IMR-90 (cell line): ENCODE measurements at regions not wholly inside any gene's neighbourhood (a gene's known extent, or its start where the extent isn't known, plus 50 kb on each side); places are given as distances from the start of the nearest gene placed in this dataset.

Experiments
- ATAC-seq: fragments of 200-7000 bp; cut with Tn5 transposase; 2 replicates; pipeline ENCODE4 v1.9.1; 2020; ENCODE audit warnings: low read depth, mild to moderate bottlenecking, moderate library complexity
- BruUV-seq: library from RNA; stranded (reverse); fragments of 400-500 nt; replicated peaks from 2 replicates; lab custom pipeline; 2021; lab: Mats Ljungman, UMichigan
- CTCF ChIA-PET: fragments of 300-600 bp; formaldehyde crosslinking; extraction: SDS; loops from one replicate; lab custom pipeline; 2021; ENCODE audit warnings: antibody characterized with exemption; lab: Yijun Ruan, JAX
- POLR2A ChIA-PET: fragments of 300-600 bp; sonication (Branson Sonifier 250); formaldehyde crosslinking; loops from one replicate; lab custom pipeline; 2022; ENCODE audit warnings: antibody characterized with exemption; ENCODE audit not compliant: unreplicated experiment; lab: Charles Lee
- DNase-seq: peaks from one replicate; pipeline ENCODE4 v3.0.0; 2013
- H2AFZ ChIP-seq: replicated peaks from 2 replicates; pipeline ENCODE3; 2013; ENCODE audit warnings: low read length, mild to moderate bottlenecking; ENCODE audit not compliant: poor library complexity
- H2AK5ac ChIP-seq: 2 replicates; pipeline ENCODE4 v1.6.1; 2013; ENCODE audit warnings: low read depth, low read length, inconsistent platforms
- H2AK9ac ChIP-seq: replicated peaks from 2 replicates; pipeline ENCODE3; 2013; ENCODE audit warnings: mild to moderate bottlenecking, low read depth, low read length, moderate library complexity; ENCODE audit not compliant: poor library complexity
- H2BK120ac ChIP-seq: 2 replicates; pipeline ENCODE4 v1.6.1; 2013; ENCODE audit warnings: low read depth, low read length, inconsistent platforms
- H2BK15ac ChIP-seq: 3 replicates; pipeline ENCODE4 v1.6.1; 2013; ENCODE audit warnings: low read depth, low read length, inconsistent platforms
- H2BK20ac ChIP-seq: 2 replicates; pipeline ENCODE4 v1.6.1; 2013; ENCODE audit warnings: low read depth, mild to moderate bottlenecking, inconsistent platforms, low read length, moderate library complexity
- H2BK5ac ChIP-seq: 2 replicates; pipeline ENCODE4 v1.6.1; 2013; ENCODE audit warnings: mild to moderate bottlenecking, low read depth, low read length, inconsistent platforms; ENCODE audit not compliant: poor library complexity, severe bottlenecking
- H3K14ac ChIP-seq: replicated peaks from 2 replicates; pipeline ENCODE4 v1.6.1; 2013; ENCODE audit warnings: low read depth, low read length, inconsistent platforms
- H3K18ac ChIP-seq: 2 replicates; pipeline ENCODE4 v1.6.1; 2013; ENCODE audit warnings: low read depth, low read length, control low read depth
- H3K23ac ChIP-seq: 2 replicates; pipeline ENCODE4 v1.6.1; 2013; ENCODE audit warnings: low read depth, low read length, inconsistent platforms
- H3K27ac ChIP-seq: 2 replicates; pipeline ENCODE4 v1.5.1; 2013; ENCODE audit warnings: mild to moderate bottlenecking, control low read depth, low read length; ENCODE audit not compliant: insufficient read depth
- H3K27me3 ChIP-seq: 2 replicates; pipeline ENCODE4 v1.6.1; 2013; ENCODE audit warnings: low read length; ENCODE audit not compliant: control insufficient read depth, insufficient read depth
- H3K36me3 ChIP-seq: 2 replicates; pipeline ENCODE4 v1.6.1; 2013; ENCODE audit warnings: low read length, mixed read lengths; ENCODE audit not compliant: control insufficient read depth, insufficient read depth
- H3K4ac ChIP-seq: 2 replicates; pipeline ENCODE4 v1.6.1; 2013; ENCODE audit warnings: low read depth, low read length, inconsistent platforms
- H3K4me1 ChIP-seq: 2 replicates; pipeline ENCODE4 v1.6.1; 2013; ENCODE audit warnings: low read length, mixed read lengths; ENCODE audit not compliant: control insufficient read depth, insufficient read depth
- H3K4me2 ChIP-seq: 2 replicates; pipeline ENCODE4 v1.6.1; 2013; ENCODE audit warnings: low read depth, mild to moderate bottlenecking, control low read depth, low read length, moderate library complexity
- H3K4me3 ChIP-seq: 2 replicates; pipeline ENCODE4 v1.5.1; 2013; ENCODE audit warnings: low read depth, mild to moderate bottlenecking, control low read depth, low read length, moderate library complexity; ENCODE audit not compliant: insufficient read depth
- H3K56ac ChIP-seq: 2 replicates; pipeline ENCODE4 v1.6.1; 2013; ENCODE audit warnings: low read length, inconsistent platforms; ENCODE audit not compliant: insufficient read depth; ENCODE audit errors: extremely low read depth
- H3K79me1 ChIP-seq, 2 experiments: 2 replicates each; pipeline ENCODE4 v1.6.1; 2013; ENCODE audit warnings: low read length in 2 of 2, inconsistent platforms in 1 of 2, low read depth in 1 of 2
- H3K9ac ChIP-seq: 2 replicates; pipeline ENCODE4 v1.6.1; 2013; ENCODE audit warnings: low read depth, low read length, control low read depth
- H3K9me1 ChIP-seq: 2 replicates; pipeline ENCODE4 v1.6.1; 2013; ENCODE audit warnings: low read length, inconsistent platforms; ENCODE audit not compliant: insufficient read depth
- H3K9me3 ChIP-seq: 2 replicates; pipeline ENCODE4 v1.6.1; 2013; ENCODE audit warnings: low read length; ENCODE audit not compliant: control insufficient read depth, insufficient read depth
- H4K20me1 ChIP-seq: 2 replicates; pipeline ENCODE4 v1.6.1; 2013; ENCODE audit warnings: low read length, inconsistent platforms; ENCODE audit not compliant: insufficient read depth
- H4K5ac ChIP-seq: 2 replicates; pipeline ENCODE4 v1.6.1; 2013; ENCODE audit warnings: mild to moderate bottlenecking, low read depth, low read length, control low read depth
- H4K8ac ChIP-seq, 2 experiments: 2 replicates each; pipeline ENCODE4 v1.6.1; 2013; ENCODE audit warnings: low read depth in 2 of 2, low read length in 2 of 2, control low read depth in 1 of 2, inconsistent platforms in 1 of 2
- H4K91ac ChIP-seq: 2 replicates; pipeline ENCODE4 v1.6.1; 2013; ENCODE audit warnings: low read depth, low read length, inconsistent platforms; ENCODE audit not compliant: insufficient read depth
- BHLHE40 ChIP-seq: fragments of 150-350 bp; IDR thresholded peaks from 2 replicates; pipeline ENCODE4 v1.6.1; 2016; ENCODE audit warnings: mild to moderate bottlenecking, low read depth, low read length
- CEBPB ChIP-seq: IDR thresholded peaks from 2 replicates; pipeline ENCODE4 v1.6.1; 2012; ENCODE audit warnings: low read depth, low read length, improper control_type of control experiment
- CHD1 ChIP-seq: IDR thresholded peaks from 2 replicates; pipeline ENCODE4 v1.6.1; 2012; ENCODE audit warnings: low read depth, low read length, improper control_type of control experiment
- CTCF ChIP-seq: conservative IDR thresholded peaks from 2 replicates; pipeline ENCODE4 v1.5.1; 2012; ENCODE audit warnings: mild to moderate bottlenecking, low read depth, low read length, improper control_type of control experiment
- ELK1 ChIP-seq: fragments of 150-350 bp; IDR thresholded peaks from 2 replicates; pipeline ENCODE4 v1.6.1; 2016; ENCODE audit warnings: low read depth, mild to moderate bottlenecking, low read length, moderate library complexity, borderline replicate concordance
- FOS ChIP-seq: fragments of 150-350 bp; IDR thresholded peaks from 2 replicates; pipeline ENCODE4 v1.6.1; 2016; ENCODE audit warnings: low read depth, low read length
- MAFK ChIP-seq: IDR thresholded peaks from 2 replicates; pipeline ENCODE4 v1.6.1; 2012; ENCODE audit warnings: low read depth, low read length, improper control_type of control experiment
- MAZ ChIP-seq: IDR thresholded peaks from 2 replicates; pipeline ENCODE4 v1.6.1; 2012; ENCODE audit warnings: low read depth, mild to moderate bottlenecking, low read length, improper control_type of control experiment, moderate library complexity, borderline replicate concordance
- MXI1 ChIP-seq: IDR thresholded peaks from 2 replicates; pipeline ENCODE4 v1.6.1; 2012; ENCODE audit warnings: low read depth, mild to moderate bottlenecking, low read length, moderate library complexity, borderline replicate concordance
- NFE2L2 ChIP-seq: fragments of 150-350 bp; IDR thresholded peaks from 2 replicates; pipeline ENCODE4 v1.6.1; 2016; ENCODE audit warnings: low read depth, mild to moderate bottlenecking, low read length
- POLR2A ChIP-seq: IDR thresholded peaks from 2 replicates; pipeline ENCODE4 v1.6.1; 2012; ENCODE audit warnings: mild to moderate bottlenecking, low read depth, low read length
- RAD21 ChIP-seq: IDR thresholded peaks from 2 replicates; pipeline ENCODE4 v1.6.1; 2012; ENCODE audit warnings: low read length, improper control_type of control experiment
- RCOR1 ChIP-seq: IDR thresholded peaks from 2 replicates; pipeline ENCODE4 v1.6.1; 2012; ENCODE audit warnings: mild to moderate bottlenecking, low read length, improper control_type of control experiment; ENCODE audit not compliant: insufficient replicate concordance
- RFX5 ChIP-seq: IDR thresholded peaks from 2 replicates; pipeline ENCODE4 v1.8.0; 2012; ENCODE audit warnings: low read depth, mild to moderate bottlenecking, low read length, moderate library complexity
- SMC3 ChIP-seq: fragments of 150-350 bp; IDR thresholded peaks from 2 replicates; pipeline ENCODE4 v1.6.1; 2016; ENCODE audit warnings: low read depth, mild to moderate bottlenecking, antibody characterized with exemption, low read length, moderate library complexity
- USF2 ChIP-seq: fragments of 150-350 bp; IDR thresholded peaks from 2 replicates; pipeline ENCODE4 v1.6.1; 2017; ENCODE audit warnings: mild to moderate bottlenecking, antibody characterized with exemption, low read length, low read depth
- WGBS, 2 experiments: methylation state at CpG; one replicate each; pipeline versions ENCODE4 v1.1.5 to v1.1.7; 2013; ENCODE audit warnings: missing lambda C conversion rate in 2 of 2; ENCODE audit not compliant: insufficient read length in 1 of 2; ENCODE audit errors: extremely low coverage in 2 of 2; 5-methylcytosine and 5-hydroxymethylcytosine counted together
- dilution Hi-C: fragments of 300-500 bp; cut with HindIII; formaldehyde crosslinking; loops from one replicate; pipeline ENCODE4 v1.14.3; 2018; ENCODE audit warnings: low sequenced_read_pairs; ENCODE audit not compliant: unreplicated experiment
- in situ Hi-C: fragments of 300-500 bp; cut with MboI; formaldehyde crosslinking; loops from 3 replicates; pipeline ENCODE4 v1.14.3; 2019; ENCODE audit warnings: low sequenced_read_pairs, inconsistent platforms, mixed read lengths
- intact Hi-C: fragments of 100-400 bp; cut with micrococcal nuclease; formaldehyde crosslinking; loops from 2 replicates; pipeline ENCODE4 v1.10.0; 2022

GRCh38 chr5:157920828-157921170, 61.9 kb upstream of the CLINT1 start:
- H3K4ac ChIP-seq: no peak overlapping the region
- H4K5ac ChIP-seq: no peak overlapping the region
- dilution Hi-C loops: no loop called here
- H3K79me1 ChIP-seq: no peaks in the 10 kb centered on the region
- H2AK9ac ChIP-seq: no peak overlapping the region
- POLR2A ChIA-PET: no interaction called here
- no peaks in the 10 kb centered on the region for H3K36me3 ChIP-seq
- no peaks in the 10 kb centered on the region for H4K20me1 ChIP-seq
- no peak overlapping the region for H2BK20ac ChIP-seq
- H2AFZ ChIP-seq: no peak overlapping the region
- intact Hi-C loops: no loop called here
- no peak overlapping the region for H2BK120ac ChIP-seq
- WGBS, 2 experiments: no CpG with 5 or more reads among the region's 3 CpGs
- H2BK15ac ChIP-seq: no peak overlapping the region
- no peak overlapping the region for H3K9ac ChIP-seq
- no peak overlapping the region for H3K23ac ChIP-seq
- H3K4me2 ChIP-seq: no peak overlapping the region
- ATAC-seq: no peak
- TF ChIP-seq POLR2A (no peak), MAZ (no peak), NFE2L2 (no peak), MXI1 (no peak), CHD1 (no peak), CEBPB (no peak), MAFK (no peak), RCOR1 (no peak), ELK1 (no peak), BHLHE40 (no peak), FOS (no peak), RFX5 (no peak), SMC3 (no peak), RAD21 (no peak), CTCF (no peak), USF2 (no peak)
- H2BK5ac ChIP-seq: no peak overlapping the region
- BruUV-seq: no TSS peak
- DNase-seq: no peak
- in situ Hi-C loops: no loop called here
- CTCF ChIA-PET: no interaction called here
- no peak overlapping the region for H3K56ac ChIP-seq
- no peak overlapping the region for H2AK5ac ChIP-seq
- H3K27ac ChIP-seq: no peak overlapping the region
- H3K14ac ChIP-seq: no peak overlapping the region
- no peak overlapping the region for H3K4me3 ChIP-seq
- H3K18ac ChIP-seq: no peak overlapping the region
- H3K27me3 ChIP-seq: peaks cover 6% of the 10 kb centered on the region
- no peaks in the 10 kb centered on the region for H3K9me1 ChIP-seq
- H3K4me1 ChIP-seq: no peaks in the 10 kb centered on the region
- H3K9me3 ChIP-seq: no peaks in the 10 kb centered on the region
- H4K8ac ChIP-seq: no peak overlapping the region
- H4K91ac ChIP-seq: no peak overlapping the region
